ENCODE measurements at regions not wholly inside any gene's neighbourhood (a gene's known extent, or its start where the extent isn't known, plus 50 kb on each side); places are given as distances from the start of the nearest gene placed in this dataset.

- Histone ChIP-seq H3K79me1 (ENCODE audit: low read depth in 1 of 2, low read length in 2 of 2) (peaks cover 41 to 50% of the 10 kb centered on the region in 2 experiments), H2BK120ac (ENCODE audit: low read depth, low read length) (no peak overlapping the region), H3K23ac (ENCODE audit: low read depth, low read length) (no peak overlapping the region), H2BK15ac (ENCODE audit: low read depth, low read length) (no peak overlapping the region), H3K56ac (ENCODE audit: extremely low read depth, insufficient read depth, low read length) (no peak overlapping the region), H3K4me3 (ENCODE audit: insufficient read depth, low read depth, low read length) (no peak overlapping the region), H3K4me1 (ENCODE audit: control insufficient read depth, insufficient read depth, low read length) (no peaks in the 10 kb centered on the region), H2AK9ac (replicated peaks; ENCODE audit: low read depth, low read length, poor library complexity) (no peak overlapping the region), H3K4ac (ENCODE audit: low read depth, low read length) (no peak overlapping the region), H3K36me3 (ENCODE audit: control insufficient read depth, insufficient read depth, low read length) (no peaks in the 10 kb centered on the region), H3K9me1 (ENCODE audit: insufficient read depth, low read length) (0 out of 2 replicates have a peak, but pooled peaks cover 2% of the 10 kb centered on the region), H4K20me1 (ENCODE audit: insufficient read depth, low read length) (peaks cover under 1% of the 10 kb centered on the region; the same call in 1 of the 2 replicates), H2AFZ (replicated peaks; ENCODE audit: low read length, poor library complexity) (no peak overlapping the region), H4K91ac (ENCODE audit: insufficient read depth, low read depth, low read length) (no peak overlapping the region), H4K5ac (ENCODE audit: low read depth, low read length) (no peak overlapping the region), H3K27ac (ENCODE audit: insufficient read depth, low read length) (no peak overlapping the region), H4K8ac (ENCODE audit: low read depth in 2 of 2, low read length in 2 of 2) (no peak overlapping the region), H3K27me3 (ENCODE audit: control insufficient read depth, insufficient read depth, low read length) (no peaks in the 10 kb centered on the region), H2AK5ac (ENCODE audit: low read depth, low read length) (no peak overlapping the region), H3K9ac (ENCODE audit: low read depth, low read length) (no peak overlapping the region), H3K14ac (replicated peaks; ENCODE audit: low read depth, low read length) (no peak overlapping the region), H3K9me3 (ENCODE audit: control insufficient read depth, insufficient read depth, low read length) (no peaks in the 10 kb centered on the region), H2BK20ac (ENCODE audit: low read depth, low read length) (no peak overlapping the region), H3K18ac (ENCODE audit: low read depth, low read length) (no peak overlapping the region), H3K4me2 (ENCODE audit: low read depth, low read length) (no peak overlapping the region), H2BK5ac (ENCODE audit: low read depth, low read length, poor library complexity, severe bottlenecking) (no peak overlapping the region)
- POLR2A ChIA-PET (ENCODE audit: unreplicated experiment): no interaction called here
- CTCF ChIA-PET: no interaction called here
- DNase-seq: no peak
- in situ Hi-C loops (cut with MboI; ENCODE audit: low sequenced_read_pairs): no loop called here
- BruUV-seq (replicated peaks): no TSS peak
- no peak for TF ChIP-seq ELK1 (IDR thresholded peaks at IDR 0.05; ENCODE audit: borderline replicate concordance, low read depth, low read length)
- no peak for TF ChIP-seq POLR2A (IDR thresholded peaks at IDR 0.05; ENCODE audit: low read depth, low read length)
- no peak for TF ChIP-seq MAZ (IDR thresholded peaks at IDR 0.05; ENCODE audit: borderline replicate concordance, low read depth, low read length)
- TF ChIP-seq MXI1 (IDR thresholded peaks at IDR 0.05; ENCODE audit: borderline replicate concordance, low read depth, low read length): no peak
- no peak for TF ChIP-seq RAD21 (IDR thresholded peaks at IDR 0.05; ENCODE audit: low read length)
- TF ChIP-seq CEBPB (IDR thresholded peaks at IDR 0.05; ENCODE audit: low read depth, low read length): no peak
- TF ChIP-seq CTCF (conservative IDR thresholded peaks at IDR 0.05; ENCODE audit: low read depth, low read length): no peak
- no peak for TF ChIP-seq USF2 (IDR thresholded peaks at IDR 0.05; ENCODE audit: low read depth, low read length)
- no peak for TF ChIP-seq NFE2L2 (IDR thresholded peaks at IDR 0.05; ENCODE audit: low read depth, low read length)
- no peak for TF ChIP-seq BHLHE40 (IDR thresholded peaks at IDR 0.05; ENCODE audit: low read depth, low read length)
- TF ChIP-seq RCOR1 (IDR thresholded peaks at IDR 0.05; ENCODE audit: insufficient replicate concordance, low read length): no peak
- no peak for TF ChIP-seq RFX5 (IDR thresholded peaks at IDR 0.05; ENCODE audit: low read depth, low read length)
- no peak for TF ChIP-seq FOS (IDR thresholded peaks at IDR 0.05; ENCODE audit: low read depth, low read length)
- dilution Hi-C loops (cut with HindIII; ENCODE audit: low sequenced_read_pairs, unreplicated experiment): no loop called here
- WGBS, 2 experiments (ENCODE audit: extremely low coverage in 2 of 2, insufficient read length in 1 of 2): no CpG with 5 or more reads among the region's 2 CpGs
- intact Hi-C loops (cut with micrococcal nuclease): no loop called here
- no peak for ATAC-seq (ENCODE audit: low read depth)
Measured at GRCh38 chr13:74021505-74021904, 112.7 kb downstream of the KLF12 start.
